Heart left ventricle (tissue), 13 donors: ENCODE measurements at regions not wholly inside any gene's neighbourhood (a gene's known extent, or its start where the extent isn't known, plus 50 kb on each side); places are given as distances from the start of the nearest gene placed in this dataset.

ENCODE experiments used
- CTCF ChIP-seq, 12 donors: fragments of 200-600 bp; sonication (generic) in 4 of 12; IDR thresholded peaks; one replicate each; pipeline versions ENCODE4 v1.5.0 to v1.8.0; 2018 to 2022; ENCODE audit warnings: antibody characterized with exemption in 12 of 12, mild to moderate bottlenecking in 5 of 12
- POLR2A ChIP-seq, 2 donors: fragments of 450-650 bp; IDR thresholded peaks; one replicate each; pipeline ENCODE4 v1.6.1; 2017; ENCODE audit warnings: antibody characterized with exemption in 2 of 2, mild to moderate bottlenecking in 2 of 2, moderate library complexity in 2 of 2
- donor health status: ischemic (EF 13 %, LVEDD 7.1; RV severe dilation, severe dysfunction).
- donor health status: DM: no; HTN: yes; CAD: no.
- donor health status: DM: no; HTN: no; CAD: no.
- donor health status: ischemic (EF 25% LVEDD 6.9; RV normal size, moderate dysfunction).
- donor health status: ischemic (EF 25% LVEDD 5.7; RV mildly dilated, moderate dysfunction).
- donor health status: ischemic (EF 35%, LVEDD 5.7; RV mildly dilated, moderate dysfunction).
- donor health status: nonischemic (EF 11% LVEDD 7.7; RV severe dilation, severe dysfunction).
- donor health status: DM: yes; HTN: yes; CAD: no.
- donor health status: PGD.
- donor health status: ischemic (EF 29% LVEDD 5.4; RV normal size, mild dysfunction).
- donor health status: nonischemic (EF 23%, LVEDD 6.1; RV moderate dilation, normal function).

GRCh38 chr11:28966951-28967350 is 858.8 kb downstream of the METTL15 start:
- TF ChIP-seq CTCF (IDR thresholded peaks at IDR 0.05) (no peak), POLR2A (IDR thresholded peaks at IDR 0.05) (no peak)
